ENCODE measurements at regions not wholly inside any gene's neighbourhood (a gene's known extent, or its start where the extent isn't known, plus 50 kb on each side); places are given as distances from the start of the nearest gene placed in this dataset.

DNA sequence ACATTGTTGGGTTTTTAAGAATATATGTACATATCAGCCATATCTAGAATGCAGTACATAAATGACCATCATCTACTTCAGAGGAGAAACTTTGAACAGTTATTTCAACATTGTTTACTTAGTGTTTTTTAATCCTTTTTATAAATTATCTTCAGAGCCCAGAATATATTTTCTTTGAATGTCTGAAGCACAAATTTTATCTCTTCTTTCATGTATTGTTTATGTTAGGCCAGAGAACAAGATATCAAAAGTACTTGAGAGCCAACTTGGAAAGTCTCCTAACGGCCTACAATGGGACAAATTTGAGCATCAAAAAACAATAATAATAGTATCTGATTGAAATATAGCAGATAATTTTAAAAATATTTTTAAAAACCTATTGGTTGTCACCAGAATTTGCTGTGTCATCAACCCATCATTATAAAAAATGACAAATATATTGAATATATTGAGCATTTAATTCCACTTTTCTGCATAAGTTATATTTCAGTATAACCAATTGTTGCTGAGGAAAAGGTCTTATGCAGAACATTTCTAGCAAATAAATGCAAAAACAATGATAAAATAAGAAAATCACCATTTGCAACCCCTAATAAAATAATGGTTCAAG, 67.5 kb upstream of the CCNG1 start:
- intact Hi-C loops (cut with micrococcal nuclease): no loop called here
- no peaks in the 10 kb centered on the region for H3K27me3 ChIP-seq (ENCODE audit: control insufficient read depth in 2 of 2, insufficient read depth in 2 of 2, low read length in 2 of 2)
- ChIA-PET CTCF (interaction anchor here (1.0 to 2.2 kb wide), 2 partner anchors 9 to 22 kb away, joined by 3 to 7 read pairs; no protein-coding TSS in a partner anchor), POLR2A (no interaction called here)
- H3K9me1 ChIP-seq (replicated peaks; ENCODE audit: control insufficient read depth, extremely low read depth, insufficient read depth, low read length): no peaks in the 10 kb centered on the region
- no peak for TF ChIP-seq GATA2 (IDR thresholded peaks at IDR 0.05; ENCODE audit: insufficient read depth, insufficient read length, low read depth, low read length)
- TF ChIP-seq FOS (IDR thresholded peaks at IDR 0.05; ENCODE audit: borderline replicate concordance, insufficient read depth, low read length): no peak
- no peak for TF ChIP-seq MAX (IDR thresholded peaks at IDR 0.05; ENCODE audit: insufficient read depth, insufficient read length)
- no peak for TF ChIP-seq MYC (IDR thresholded peaks at IDR 0.05; ENCODE audit: low read depth, low read length)
- no peak for TF ChIP-seq JUN (IDR thresholded peaks at IDR 0.05; ENCODE audit: borderline replicate concordance, insufficient read depth, insufficient read length, low read depth)
- no peak for TF ChIP-seq EZH2 (IDR thresholded peaks at IDR 0.05; ENCODE audit: borderline replicate concordance, low read depth, low read length, severe bottlenecking)
- no peak for TF ChIP-seq CTCF (IDR thresholded peaks at IDR 0.05; ENCODE audit: extremely low read depth in 1 of 2, insufficient read depth in 1 of 2, low read depth in 1 of 2, low read length in 2 of 2)
- H3K4me2 ChIP-seq (ENCODE audit: insufficient read depth, low read length): no peak overlapping the region
- H3K4me3 ChIP-seq (replicated peaks in 1 of 3; ENCODE audit: insufficient read depth in 1 of 3, low read depth in 1 of 3, low read length in 3 of 3): no peak overlapping the region
- DNase-seq (ENCODE audit: low read depth, low spot score): no peak
- BruUV-seq (replicated peaks): no TSS peak
- H3K9me3 ChIP-seq (replicated peaks; ENCODE audit: control insufficient read depth, insufficient read depth, low read length): no peaks in the 10 kb centered on the region
- no peak for FAIRE-seq
- H2AFZ ChIP-seq (ENCODE audit: low read depth, low read length): no peak overlapping the region
- no peak overlapping the region for H3K9ac ChIP-seq (replicated peaks; ENCODE audit: extremely low read depth, insufficient read depth, low read length)
- no peaks in the 10 kb centered on the region for H3K79me2 ChIP-seq (ENCODE audit: control insufficient read depth, insufficient read depth, low read length)
- H4K20me1 ChIP-seq (replicated peaks; ENCODE audit: control insufficient read depth, extremely low read depth, insufficient read depth, low read length): no peaks in the 10 kb centered on the region
- no peak overlapping the region for H3K27ac ChIP-seq (ENCODE audit: insufficient read depth, low read depth, low read length)
- no peaks in the 10 kb centered on the region for H3K4me1 ChIP-seq (ENCODE audit: control insufficient read depth, extremely low read depth, insufficient read depth, low read length)
- H3K36me3 ChIP-seq (ENCODE audit: control insufficient read depth in 2 of 2, extremely low read depth in 1 of 2, insufficient read depth in 2 of 2, low read length in 2 of 2): no peaks in the 10 kb centered on the region
- dilution Hi-C loops (cut with MboI; ENCODE audit: extremely low pct_ligation_motif_present, low sequenced_read_pairs): no loop called here

Data from endothelial cell of umbilical vein (primary cell).